Activated CD8-positive, alpha-beta memory T cell treated with anti-CD3 and anti-CD28 coated beads, Interleukin-2, amount 50 U/mL, for 24 hours (primary cell): ENCODE measurements at regions not wholly inside any gene's neighbourhood (a gene's known extent, or its start where the extent isn't known, plus 50 kb on each side); places are given as distances from the start of the nearest gene placed in this dataset.

Source experiments
- DNase-seq: peaks from one replicate; pipeline ENCODE4 v3.0.0-alpha.2; 2020; ENCODE audit errors: extremely low read depth

DNA sequence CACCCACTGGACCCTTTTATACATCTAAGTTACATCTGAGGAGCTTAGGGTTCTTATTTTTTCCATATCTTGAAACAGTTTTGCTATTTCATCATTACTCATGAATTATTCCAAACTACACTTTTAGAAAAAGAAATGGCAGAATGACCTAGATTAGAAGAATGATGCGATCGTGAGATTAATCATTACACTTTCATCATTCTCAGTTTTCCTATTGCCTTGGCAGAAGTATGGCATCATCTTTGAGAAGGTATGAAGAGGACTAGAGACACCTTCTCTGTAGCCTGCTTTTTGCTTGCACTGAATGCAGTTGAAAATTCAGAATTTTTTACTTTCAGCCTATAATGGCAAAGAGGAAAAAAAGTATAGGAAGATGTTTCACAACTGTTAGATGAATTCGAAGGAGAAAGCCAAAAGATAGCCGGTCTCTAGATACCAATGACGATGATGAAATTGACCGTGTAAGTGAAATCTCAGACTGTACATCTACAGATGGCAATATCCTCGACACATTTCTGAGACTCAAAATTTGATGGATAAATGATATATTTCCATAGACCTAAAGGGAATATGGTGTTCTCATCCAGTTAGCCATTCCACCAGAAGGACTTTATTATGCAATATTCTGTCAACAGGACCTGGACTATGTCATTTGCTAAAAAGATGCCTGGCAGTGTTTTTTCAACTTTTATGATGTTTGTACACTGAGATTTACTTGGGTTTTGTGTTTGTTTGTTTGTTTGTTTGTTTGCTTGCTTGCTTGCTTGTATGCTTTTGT lies 191.8 kb downstream of the TOMM20 start:
- DNase-seq = no peak

DNA sequence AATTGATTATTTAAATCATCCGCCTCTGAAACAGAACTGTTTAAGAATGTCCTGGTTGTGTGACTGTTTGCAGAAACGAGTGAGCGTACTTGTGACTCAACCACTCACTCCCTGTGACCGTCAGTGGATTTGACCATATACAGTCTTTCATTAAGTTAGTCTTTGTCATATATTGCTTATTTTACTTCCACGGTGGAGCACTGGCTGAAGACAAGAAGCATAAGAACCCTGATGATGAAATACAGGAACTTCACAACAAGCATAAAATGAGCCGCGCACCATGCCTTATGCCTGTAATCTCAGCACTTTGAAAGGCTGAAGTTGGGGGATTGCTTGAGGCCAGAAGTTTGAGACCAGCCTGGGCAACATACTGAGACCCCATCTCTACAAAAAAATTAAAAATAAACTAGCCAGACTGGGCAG lies 194.0 kb downstream of the TOMM20 start:
- no peak for DNase-seq

DNA sequence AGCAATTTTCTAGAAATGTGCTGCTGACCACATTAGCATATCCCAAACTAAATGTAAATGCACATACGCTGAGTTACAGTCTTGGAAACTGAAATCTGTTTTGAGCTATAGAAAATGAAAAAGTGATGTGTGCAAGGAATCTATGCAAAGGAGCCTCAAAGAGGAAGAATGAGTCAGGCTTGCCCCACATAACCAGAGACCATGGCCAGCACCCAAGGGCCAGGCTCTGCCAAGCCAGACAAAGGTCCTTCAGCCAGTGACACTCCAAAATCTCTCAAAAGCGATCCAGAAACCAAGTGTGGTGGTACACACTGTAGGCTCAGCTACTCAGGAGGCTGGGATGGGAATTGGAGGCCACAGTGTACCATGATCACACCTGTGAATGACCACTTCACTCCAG lies 195.2 kb downstream of the TOMM20 start:
- no peak for DNase-seq

DNA sequence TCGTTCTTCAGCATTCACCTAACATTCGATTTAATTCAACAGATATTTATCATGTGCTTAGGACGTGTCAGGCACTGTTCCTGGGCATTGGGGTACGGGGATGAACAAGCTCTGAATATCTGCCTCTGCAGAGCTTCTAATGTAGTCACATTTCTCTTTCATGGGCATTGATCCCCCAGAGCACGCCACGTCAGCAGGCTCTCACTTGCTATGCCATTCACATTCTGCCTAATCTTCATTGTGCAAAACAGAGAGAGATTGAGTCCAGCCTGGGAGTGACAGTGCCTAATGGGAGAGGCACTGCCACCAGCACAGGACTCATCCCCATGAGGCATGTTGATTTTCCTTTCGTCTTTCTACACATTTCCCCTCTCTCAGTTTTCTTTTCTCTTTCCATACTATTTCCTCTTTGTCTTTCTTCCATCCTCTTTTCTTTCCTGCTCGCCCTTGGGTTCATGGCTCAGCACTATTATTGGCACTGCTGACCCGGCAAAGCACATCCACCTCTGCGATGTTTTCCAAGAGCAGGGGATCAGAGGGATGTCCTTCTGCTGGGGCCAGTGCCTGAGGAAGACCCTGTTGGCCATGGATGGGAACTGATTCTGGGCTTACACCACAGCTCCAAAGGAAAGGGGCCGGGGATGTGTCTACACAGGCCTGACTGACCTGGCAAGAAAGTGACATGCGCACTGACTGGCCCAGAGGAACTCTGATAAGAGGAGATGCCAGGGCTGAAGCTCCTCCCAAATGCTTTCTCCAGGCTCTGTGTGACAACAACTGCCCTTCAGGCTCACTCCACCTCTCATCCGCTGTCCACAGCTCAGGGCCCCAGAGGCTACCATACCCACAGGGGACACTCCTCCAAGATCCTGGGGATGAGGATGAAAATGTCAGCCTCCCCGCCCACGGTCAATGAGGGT lies 195.9 kb downstream of the TOMM20 start:
- DNase-seq = no peak

DNA sequence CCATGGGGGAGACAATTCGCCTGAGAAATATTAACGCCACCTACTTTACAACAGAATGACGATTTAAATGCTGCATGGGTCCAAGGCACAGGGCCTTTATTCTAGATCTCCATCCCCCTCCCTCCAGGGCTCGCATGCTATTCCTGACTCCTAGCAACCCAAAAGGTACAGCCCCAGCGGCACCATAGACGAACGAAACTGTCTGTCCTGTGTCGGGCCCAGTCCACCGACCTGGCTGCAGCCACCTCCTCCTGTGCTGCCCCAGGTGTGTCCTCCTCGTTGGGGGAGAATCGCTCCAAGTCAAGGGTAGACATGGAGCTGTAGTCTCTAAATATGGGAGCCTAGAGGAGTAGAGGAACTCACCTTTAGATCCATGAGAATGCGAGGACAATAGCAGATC lies 196.5 kb downstream of the TOMM20 start:
- no peak for DNase-seq

DNA sequence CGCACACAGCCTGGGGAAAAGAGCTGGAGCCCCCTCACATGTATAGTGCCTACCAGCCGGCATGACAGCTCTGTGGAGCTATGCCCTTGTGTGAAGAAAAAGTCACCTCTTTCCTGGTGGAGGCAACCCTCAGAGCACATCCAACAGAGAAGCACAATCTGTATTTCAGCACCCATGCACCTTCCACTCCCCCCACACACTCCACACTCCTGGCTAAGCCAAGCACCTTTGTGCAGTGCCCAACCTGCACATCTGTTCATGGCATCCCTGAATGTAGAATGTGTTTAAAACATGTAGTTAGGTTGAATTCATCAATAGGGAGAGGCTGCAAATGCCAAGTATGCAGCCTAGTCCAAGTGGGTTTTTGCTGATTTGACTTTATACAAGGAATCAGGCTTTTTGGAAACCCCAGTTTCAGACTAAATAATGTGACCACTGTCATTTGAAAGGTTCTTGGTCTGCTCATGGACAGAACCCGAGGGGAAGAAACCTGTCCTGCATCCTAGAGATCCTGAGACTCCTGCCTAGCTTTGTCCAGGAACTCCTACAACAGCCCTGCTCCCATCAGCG lies 197.1 kb downstream of the TOMM20 start:
- DNase-seq = no peak

DNA sequence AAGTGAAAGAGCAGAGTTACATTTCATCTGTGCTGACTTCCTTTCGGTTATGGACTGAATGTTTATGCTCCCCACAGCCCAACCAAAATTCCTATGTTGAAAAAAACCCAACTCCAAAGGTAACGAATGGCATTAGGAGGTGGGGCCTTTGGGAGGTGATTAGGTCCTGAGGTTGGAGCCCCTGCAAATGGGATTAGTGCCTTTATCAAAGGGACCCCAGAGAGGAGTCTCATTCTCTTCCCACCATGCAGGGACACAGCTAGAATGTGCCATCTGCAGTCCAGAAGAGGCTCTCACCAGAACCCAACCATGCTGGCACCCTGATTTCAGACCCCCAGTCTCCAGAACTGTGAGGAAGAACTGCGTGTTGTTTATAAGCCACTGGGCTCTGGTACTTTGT lies 199.3 kb downstream of the TOMM20 start:
- no peak for DNase-seq

DNA sequence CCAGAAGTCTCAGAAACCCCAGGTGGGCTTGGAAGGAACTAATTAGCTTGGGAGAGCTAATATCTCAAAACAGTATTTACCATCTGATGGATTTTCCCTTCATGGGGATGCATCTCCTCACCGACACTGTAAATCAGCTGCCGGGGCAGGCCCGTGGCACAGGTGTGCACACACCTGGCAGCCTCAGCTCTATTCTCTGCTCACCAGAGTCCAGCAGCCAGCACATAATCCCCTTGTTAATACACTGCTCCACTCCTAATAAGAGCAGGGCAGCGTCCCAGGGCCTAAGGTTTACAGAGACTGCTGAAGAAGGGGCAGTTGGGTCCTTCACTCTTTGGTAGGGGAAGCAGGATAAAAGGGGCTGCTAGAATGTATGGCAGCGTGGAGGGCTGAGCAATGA lies 200.0 kb downstream of the TOMM20 start:
- DNase-seq = no peak

DNA sequence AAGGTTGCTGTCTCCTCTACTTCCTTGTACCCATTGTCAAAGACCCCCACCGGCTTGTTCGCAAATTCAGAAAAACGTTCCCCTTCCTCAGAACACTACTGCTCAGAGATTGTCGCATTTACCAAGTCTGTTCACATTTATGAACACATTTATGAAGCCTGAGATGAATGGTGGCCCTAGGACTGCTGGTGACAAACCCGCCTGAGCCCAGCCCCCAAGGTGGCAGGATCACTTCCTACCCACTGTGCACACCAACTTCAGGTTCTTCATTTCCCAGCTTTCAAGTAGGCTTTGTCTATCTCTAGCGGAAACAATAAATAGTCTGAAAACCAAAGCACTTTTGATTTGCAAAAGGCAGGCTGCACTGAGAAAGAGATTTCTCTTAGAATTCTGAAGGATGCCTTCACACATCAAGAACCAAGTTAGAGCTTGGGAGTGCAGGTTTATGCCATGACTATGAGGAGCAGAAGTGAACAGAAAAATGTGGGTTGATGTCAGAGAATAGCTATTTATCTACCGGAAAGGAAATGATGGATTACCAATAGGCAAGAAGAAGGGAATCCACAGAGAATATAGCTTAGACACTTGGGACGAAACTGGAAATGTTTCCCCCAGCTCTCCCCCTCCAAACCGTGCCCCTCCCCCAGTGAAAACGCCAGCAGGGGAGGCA lies 200.5 kb downstream of the TOMM20 start:
- no peak for DNase-seq

DNA sequence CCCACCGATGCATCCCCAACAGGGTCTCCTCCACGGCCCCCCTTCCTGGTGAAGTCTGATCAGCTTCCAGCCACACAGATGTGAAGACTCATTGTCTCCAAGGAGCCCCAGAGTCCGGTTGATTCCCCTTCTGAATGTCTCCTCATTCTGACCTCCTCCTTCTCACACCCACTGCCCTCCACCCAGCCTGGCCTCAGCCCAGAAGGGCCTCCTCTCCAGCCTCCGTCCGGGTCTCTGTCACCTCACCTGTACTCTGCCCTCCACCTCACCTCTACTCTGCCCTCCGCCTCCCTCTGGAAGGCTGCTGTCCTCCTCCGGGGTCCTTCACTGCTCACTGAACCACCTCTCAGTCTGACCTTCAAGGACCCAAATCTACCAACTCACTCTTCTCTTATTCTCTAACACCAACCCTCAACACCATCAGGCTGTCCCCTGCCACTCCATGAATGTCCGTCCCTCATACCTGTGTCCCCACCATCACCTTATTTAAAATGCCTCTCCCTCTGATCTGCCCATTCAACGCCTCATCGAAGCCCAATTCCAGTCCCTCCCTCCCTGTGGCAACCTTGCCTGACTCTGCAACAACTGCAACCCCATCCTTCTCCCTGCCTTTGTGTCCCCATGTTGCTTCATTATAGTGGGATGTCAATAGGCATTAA lies 201.2 kb downstream of the TOMM20 start:
- DNase-seq = no peak

DNA sequence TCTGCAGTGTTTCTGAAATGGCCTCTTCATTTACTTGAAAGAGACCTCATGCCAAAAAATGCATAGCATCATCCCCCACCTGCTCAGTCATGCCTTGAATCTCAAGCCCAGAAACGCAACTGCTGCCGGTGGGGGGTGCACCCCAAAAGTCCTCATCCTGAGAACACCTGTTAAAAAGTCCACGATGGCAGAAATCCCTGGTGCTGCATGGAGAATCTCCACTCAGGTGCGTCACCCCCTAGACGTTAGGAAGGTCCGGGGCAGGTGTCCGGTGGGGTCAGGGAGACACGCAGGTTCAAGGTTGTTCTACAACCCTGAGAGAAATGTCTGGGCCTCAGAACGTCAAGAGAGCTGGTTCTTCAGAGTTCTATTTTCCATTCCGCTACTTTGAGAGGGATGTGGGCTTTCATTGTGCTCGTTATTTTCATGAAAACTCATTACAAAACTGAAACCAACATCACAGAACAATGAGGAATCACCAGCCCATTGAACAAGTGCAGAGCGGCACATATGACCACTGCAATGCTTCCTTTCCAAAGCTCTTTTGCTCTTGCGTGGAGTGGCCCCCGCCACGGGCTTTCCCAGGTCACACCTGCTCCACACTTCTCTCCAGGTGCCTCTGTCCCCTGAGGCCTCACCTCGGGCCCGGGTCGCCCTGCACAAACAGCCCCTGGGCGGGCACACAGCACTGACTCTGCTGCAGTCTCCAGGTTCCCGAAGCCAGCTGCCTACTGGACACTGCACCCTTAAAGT lies 201.9 kb downstream of the TOMM20 start:
- no peak for DNase-seq

DNA sequence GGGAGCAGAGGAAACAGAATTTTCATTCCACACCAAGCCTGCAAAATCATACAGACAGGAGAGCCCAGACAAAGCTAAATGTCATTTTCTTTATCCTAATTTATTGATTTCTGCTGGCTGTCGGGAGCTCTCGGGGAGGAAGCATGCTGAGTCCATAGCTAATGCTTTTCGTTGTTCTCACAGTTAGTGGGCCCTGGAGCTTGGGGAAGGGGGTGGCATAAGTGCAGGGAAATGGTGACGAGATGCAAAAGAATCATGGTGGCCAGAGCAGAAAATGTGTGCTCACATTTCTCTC lies 202.4 kb downstream of the TOMM20 start:
- no peak for DNase-seq

DNA sequence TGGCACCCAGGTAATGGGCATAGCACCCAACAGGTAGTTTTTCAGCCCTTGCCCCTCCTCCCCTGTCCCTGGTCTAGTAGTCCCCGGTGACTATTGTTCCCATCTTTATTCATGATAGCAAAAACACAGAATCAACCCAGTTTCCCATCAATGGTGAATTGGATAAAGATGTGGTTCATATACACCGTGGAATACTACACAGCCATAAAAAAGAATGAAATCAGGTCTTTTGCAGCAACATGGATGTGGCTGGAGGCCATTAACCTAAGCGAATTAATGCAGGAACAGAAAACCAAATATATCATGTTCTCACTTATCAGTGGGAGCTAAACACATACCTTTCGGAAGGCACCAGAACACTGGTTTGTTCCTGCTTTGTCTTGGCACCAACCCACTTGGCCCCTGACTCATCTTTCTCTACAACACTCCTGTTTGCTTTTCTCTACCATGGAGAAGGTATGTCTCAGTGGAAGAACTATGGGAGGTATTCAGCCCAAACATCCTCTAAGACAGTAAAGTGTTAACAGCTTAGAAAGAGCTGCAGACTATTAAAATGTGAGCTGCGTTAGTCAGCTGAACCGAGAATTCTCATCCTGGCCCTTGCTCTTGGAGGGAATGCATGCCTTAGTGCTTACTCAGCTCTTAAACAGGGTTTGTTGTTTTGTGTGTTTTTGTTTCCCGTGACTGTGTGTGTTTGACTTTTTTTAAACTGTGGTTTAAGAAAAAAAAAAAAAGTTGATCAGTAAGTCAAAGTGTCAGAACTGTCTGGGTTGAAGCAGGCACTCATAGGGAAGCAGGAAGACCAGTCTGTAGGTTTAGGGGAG lies 203.0 kb downstream of the TOMM20 start:
- no peak for DNase-seq

DNA sequence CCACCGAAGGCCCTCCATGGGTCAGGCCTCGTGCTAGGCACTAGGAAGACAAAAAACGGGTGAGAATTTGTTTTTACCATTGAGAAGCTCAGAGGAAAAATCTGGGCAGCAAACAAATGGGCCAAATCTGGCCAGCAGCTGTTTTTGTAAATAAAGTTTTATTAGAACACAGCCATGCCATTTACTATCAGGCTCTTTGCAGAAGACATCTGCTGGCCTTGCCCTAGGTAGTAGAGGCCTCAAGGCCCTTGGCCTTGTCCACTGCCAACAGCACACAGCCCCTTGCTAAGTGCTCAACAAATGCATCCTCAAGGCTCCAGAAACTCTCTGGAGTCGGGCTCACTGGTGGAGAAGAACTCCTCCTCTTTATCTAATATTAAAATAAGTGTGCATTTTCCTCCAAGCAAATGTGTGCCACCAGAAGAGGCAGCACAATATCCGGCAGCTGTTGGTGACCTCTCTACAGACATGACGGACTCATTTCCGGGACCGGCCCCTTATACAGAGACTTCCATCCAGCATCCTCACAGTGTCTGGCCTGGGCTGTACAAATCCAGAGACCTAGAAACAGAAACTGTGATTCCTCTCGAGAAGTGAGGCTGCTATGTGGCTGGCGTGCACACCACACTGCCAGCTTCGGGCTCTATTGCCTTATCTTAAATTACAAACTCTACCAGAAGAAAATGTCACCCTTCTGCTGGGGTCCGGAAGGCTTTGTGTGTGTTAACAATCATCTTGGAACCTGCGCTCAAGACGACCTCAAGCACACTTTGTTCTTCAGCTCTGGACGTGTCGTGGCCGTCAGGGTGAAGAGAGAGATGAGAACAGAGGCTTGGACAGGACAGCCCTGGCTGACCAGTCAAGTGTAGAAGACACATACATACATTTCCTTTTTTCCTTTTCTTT lies 203.9 kb downstream of the TOMM20 start:
- DNase-seq = no peak

DNA sequence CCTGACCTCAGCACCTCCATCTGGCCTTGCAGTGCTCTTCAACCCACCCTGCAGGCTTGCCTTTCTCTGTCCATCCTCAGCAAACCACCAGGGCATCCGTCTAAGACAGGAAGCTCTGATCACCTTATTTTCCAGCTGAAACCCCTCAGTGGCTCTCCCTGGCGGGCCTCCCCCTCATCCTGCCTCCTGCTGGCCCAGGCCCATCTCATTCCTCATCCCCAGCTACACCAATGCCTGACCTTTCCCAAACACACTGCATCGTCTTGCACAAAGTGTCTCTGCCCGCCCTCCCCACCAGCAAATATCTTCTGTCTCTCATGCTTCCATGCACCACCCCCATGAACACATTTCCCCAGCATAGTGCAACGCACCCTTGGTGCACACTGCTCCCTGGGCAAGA lies 205.0 kb downstream of the TOMM20 start:
- no peak for DNase-seq

DNA sequence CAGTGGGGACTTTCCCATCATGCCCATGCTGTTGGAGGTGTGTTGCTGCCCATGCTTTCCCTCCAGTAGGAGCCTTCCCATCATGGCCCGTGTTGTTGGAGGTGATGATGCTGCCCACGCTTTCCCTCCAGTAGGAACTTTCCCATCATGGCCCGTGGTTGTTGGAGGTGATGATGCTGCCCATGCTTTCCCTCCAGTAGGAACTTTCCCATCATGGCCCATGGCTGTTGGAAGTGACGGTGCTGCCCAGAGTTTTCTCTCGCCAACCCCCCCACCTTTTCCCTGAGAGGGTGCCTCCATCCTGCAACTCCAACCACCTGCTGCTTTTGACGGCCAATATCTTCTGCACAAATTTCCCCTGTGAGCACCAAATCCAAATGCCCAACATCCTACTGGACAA lies 205.7 kb downstream of the TOMM20 start:
- no peak for DNase-seq

DNA sequence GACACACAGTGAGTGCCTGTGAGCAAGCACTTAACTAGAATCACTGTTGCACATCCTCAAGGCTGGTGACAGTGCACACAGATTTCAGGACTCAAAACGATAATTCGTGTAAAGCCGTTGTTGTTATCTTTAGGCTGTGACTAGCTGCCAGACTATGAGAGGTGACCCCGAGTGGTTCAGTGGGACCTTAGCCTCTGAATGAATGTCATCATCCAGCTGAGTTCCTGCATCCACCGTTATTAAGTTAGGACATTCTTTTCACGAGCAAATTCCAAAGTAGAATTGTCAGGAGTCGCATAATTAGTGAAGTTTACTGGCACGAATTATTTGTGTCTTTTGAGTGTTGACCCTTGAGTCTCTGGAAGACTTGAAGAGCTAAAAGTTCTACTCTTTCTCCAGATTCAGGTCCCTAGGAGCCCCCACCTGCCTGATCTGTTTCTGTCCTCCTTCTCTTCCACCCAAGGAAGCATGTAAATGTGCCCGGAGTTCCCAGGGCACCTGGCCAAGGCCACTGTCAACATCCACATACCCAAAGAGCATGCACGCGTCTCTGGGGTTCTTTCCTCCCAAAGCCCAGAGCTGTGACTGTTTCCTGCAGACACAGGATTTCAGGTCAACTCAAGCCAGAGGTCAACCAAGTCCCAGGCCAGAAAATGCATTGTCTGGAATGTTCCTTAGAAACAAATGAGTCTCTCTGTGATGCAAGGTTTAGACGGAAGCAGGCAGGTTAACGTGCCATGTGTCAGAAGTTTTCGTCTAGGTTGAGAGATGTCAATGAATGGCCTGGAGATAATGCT lies 207.2 kb downstream of the TOMM20 start:
- no peak for DNase-seq

DNA sequence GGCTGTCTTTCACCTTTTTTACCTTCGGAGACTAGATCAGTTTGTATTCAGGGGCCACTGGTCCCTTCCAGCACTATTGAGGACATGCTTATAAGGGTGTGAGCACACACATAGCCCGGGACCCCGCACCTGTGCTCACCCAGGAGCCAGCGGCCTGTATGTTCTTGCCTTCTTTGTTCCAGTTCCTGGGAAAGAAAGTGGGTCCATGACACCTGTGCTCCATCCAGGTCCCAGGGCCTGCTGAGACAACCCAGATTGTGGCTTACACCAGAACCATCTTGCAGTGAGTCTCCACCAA lies 207.8 kb downstream of the TOMM20 start:
- no peak for DNase-seq
